Peyer's patch (tissue), 4 donors: ENCODE measurements at regions not wholly inside any gene's neighbourhood (a gene's known extent, or its start where the extent isn't known, plus 50 kb on each side); places are given as distances from the start of the nearest gene placed in this dataset.
"Not testable (repeated sequence)": the region's sequence is repeated elsewhere in the genome, so short reads cannot be mapped to it uniquely, and the experiment has no call there.

Experiments
- DNase-seq, 3 donors: peaks; one replicate each; pipeline ENCODE4 v3.0.0-alpha.2; 2017 to 2019
- H3K27ac ChIP-seq, 4 donors: fragments of 200-600 bp; sonication (generic); one replicate each; pipeline ENCODE4 v1.5.1; 2016 to 2019
- H3K27me3 ChIP-seq, 2 donors: fragments of 200-600 bp; sonication (generic); one replicate each; pipeline ENCODE4 v1.5.1; 2019
- H3K36me3 ChIP-seq, 3 donors: fragments of 200-600 bp; sonication (generic); one replicate each; pipeline ENCODE4 v1.5.1; 2016 to 2019
- H3K4me1 ChIP-seq, 4 donors: fragments of 200-600 bp; sonication (generic); one replicate each; pipeline ENCODE4 v1.5.1; 2016 to 2019
- H3K4me3 ChIP-seq, 4 donors: fragments of 200-600 bp; sonication (generic); 1 replicate in 3 of 4; 2 replicates in 1 of 4; pipeline ENCODE4 v1.5.1; 2016 to 2019; ENCODE audit warnings: mild to moderate bottlenecking in 1 of 4
- H3K9me3 ChIP-seq, 4 donors: fragments of 200-600 bp; sonication (generic); one replicate each; pipeline ENCODE4 v1.5.1; 2016 to 2019; ENCODE audit warnings: mild to moderate bottlenecking in 1 of 4
- POLR2A ChIP-seq, 2 donors: fragments of 450-650 bp; IDR thresholded peaks; one replicate each; pipeline ENCODE4 v1.5.1; 2017; ENCODE audit warnings: antibody characterized with exemption in 2 of 2, mild to moderate bottlenecking in 2 of 2, moderate library complexity in 2 of 2
- TF ChIP-seq, protein P1 (sequence below), 6 experiments: fragments of 450-650 bp in 4 of 6; fragments of 200-600 bp in 2 of 6; sonication (generic) in 1 of 6; IDR thresholded peaks; one replicate each; pipeline ENCODE4 v1.5.1; 2017 to 2019; ENCODE audit warnings: antibody characterized with exemption in 6 of 6, mild to moderate bottlenecking in 3 of 6, moderate library complexity in 1 of 6

DNA sequence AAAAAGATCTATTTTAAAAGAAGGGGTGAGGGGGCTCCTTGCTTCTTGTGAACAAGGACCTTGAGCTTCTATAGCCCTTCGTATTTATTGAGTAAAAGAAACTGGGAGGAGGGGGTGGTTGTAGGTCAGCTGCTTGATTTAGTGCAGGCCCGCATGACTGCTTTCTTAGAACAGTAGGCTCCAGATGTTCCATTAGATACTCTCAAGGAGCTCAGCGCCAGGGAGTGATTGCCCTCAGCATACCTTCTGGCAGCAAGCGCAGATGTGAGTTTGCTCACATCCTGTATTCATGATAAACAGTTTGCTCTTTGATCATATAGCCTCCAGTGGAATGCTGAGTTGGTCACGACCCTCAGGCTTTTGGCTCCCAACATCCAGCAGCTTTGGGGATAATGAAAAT lies 108.9 kb upstream of the XPO1 start:
- Histone ChIP-seq H3K27ac (no peak overlapping the region), H3K4me1 (no peaks in the 10 kb centered on the region), H3K27me3 (no peaks in the 10 kb centered on the region), H3K9me3 (peaks cover 0 to 5% (median 0%) of the 10 kb centered on the region in 4 donors), H3K4me3 (no peak overlapping the region), H3K36me3 (no peaks in the 10 kb centered on the region)
- DNase-seq: peak in 1 of 3 donors; percentile 8
- no peak for TF ChIP-seq POLR2A (IDR thresholded peaks at IDR 0.05)
- TF ChIP-seq, protein P1, sequence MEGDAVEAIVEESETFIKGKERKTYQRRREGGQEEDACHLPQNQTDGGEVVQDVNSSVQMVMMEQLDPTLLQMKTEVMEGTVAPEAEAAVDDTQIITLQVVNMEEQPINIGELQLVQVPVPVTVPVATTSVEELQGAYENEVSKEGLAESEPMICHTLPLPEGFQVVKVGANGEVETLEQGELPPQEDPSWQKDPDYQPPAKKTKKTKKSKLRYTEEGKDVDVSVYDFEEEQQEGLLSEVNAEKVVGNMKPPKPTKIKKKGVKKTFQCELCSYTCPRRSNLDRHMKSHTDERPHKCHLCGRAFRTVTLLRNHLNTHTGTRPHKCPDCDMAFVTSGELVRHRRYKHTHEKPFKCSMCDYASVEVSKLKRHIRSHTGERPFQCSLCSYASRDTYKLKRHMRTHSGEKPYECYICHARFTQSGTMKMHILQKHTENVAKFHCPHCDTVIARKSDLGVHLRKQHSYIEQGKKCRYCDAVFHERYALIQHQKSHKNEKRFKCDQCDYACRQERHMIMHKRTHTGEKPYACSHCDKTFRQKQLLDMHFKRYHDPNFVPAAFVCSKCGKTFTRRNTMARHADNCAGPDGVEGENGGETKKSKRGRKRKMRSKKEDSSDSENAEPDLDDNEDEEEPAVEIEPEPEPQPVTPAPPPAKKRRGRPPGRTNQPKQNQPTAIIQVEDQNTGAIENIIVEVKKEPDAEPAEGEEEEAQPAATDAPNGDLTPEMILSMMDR (IDR thresholded peaks at IDR 0.05): no peak

DNA sequence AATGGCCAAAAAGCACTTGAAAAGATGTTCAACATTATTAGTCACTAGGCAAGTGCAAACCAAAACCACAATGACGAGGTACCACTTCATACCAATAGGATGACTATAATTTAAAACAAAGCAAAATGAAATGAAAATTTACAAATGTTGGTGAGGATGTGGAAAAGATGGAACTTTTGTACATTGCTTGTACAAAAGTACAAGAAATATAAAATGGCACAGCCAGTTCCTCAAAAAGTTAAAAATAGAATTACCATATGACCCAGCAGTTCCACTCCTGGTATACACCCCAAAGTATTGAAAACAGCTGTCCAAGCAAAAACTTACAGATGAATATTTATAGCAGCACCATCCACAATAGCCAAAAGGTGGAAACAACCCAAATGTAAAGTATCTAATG lies 107.8 kb upstream of the XPO1 start:
- TF ChIP-seq, protein P1 (IDR thresholded peaks at IDR 0.05): no peak
- TF ChIP-seq POLR2A (IDR thresholded peaks at IDR 0.05): no peak
- Histone ChIP-seq H3K27me3 (no peaks in the 10 kb centered on the region), H3K9me3 (peaks cover 0 to 5% (median 0%) of the 10 kb centered on the region in 4 donors), H3K4me3 (no peak overlapping the region), H3K27ac (no peak overlapping the region), H3K36me3 (no peaks in the 10 kb centered on the region), H3K4me1 (no peaks in the 10 kb centered on the region)
- DNase-seq: no peak

DNA sequence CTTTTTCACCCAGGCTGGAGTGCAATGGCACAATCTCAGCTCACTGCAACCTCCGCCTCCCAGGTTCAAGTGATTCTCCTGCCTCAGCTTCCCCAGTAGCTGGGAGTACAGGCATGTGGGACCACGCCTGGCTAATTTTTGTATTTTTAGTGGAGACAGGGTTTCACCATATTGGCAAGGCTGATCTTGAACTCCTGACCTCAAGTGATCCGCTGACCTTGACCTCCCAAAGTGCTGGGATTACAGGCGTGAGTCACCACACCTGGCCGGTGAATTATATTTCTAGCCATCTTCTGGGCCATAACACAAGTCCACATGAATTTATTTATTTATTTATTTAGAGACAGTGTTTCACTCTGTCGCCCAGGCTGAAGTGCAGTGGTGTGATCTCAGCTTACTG lies 105.0 kb upstream of the XPO1 start:
- peak in 1 of 3 donors; percentile 28 for DNase-seq
- not testable (repeated sequence) for H3K4me1 ChIP-seq, H3K36me3 ChIP-seq, H3K4me3 ChIP-seq, H3K27ac ChIP-seq, H3K27me3 ChIP-seq, H3K9me3 ChIP-seq

DNA sequence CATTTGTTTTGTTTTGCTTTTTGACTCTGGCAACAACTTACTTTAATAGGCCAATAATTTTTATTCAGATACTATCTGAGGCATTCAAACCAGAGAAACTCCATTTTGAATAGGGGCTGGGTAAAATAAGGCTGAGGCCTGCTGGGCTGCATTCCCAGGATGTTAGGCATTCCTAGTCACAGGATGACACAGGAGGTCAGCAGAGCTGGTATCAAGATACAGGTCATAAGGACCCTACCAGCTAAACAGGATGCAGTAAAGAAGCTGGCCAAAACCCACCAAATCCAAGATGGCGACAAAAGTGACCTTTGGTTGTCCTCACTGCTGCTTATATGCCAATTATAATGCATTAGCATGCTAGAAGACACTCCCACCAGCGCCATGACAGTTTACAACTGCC lies 102.2 kb upstream of the XPO1 start:
- no peaks in the 10 kb centered on the region for H3K36me3 ChIP-seq
- no peaks in the 10 kb centered on the region for H3K4me1 ChIP-seq
- TF ChIP-seq, protein P1 (IDR thresholded peaks at IDR 0.05): no peak
- TF ChIP-seq POLR2A (IDR thresholded peaks at IDR 0.05): no peak
- H3K27ac ChIP-seq: no peak overlapping the region
- no peak overlapping the region for H3K4me3 ChIP-seq
- peak in 1 of 3 donors; percentile 7 for DNase-seq
- no peaks in the 10 kb centered on the region for H3K9me3 ChIP-seq
- H3K27me3 ChIP-seq: no peaks in the 10 kb centered on the region

DNA sequence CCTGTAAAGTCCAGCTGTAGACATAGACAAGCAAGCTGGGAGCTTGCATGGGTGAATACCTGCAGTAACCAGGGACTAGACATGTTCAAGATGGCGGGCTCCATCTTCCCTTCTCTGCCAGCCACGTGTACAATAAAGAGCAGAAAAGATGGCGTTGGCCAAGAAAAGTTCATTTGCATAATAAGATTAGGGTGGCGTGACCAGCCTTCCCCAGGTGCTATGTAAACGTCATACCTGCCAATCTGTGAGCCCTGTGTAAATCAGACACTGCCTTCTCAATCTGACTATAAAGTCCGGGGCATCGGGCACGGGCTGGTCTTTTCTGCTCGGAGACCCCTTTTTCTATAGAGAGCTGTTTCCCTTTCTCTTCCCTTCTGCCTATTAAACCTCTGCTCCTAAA lies 101.6 kb upstream of the XPO1 start:
- no peaks in the 10 kb centered on the region for H3K27me3 ChIP-seq
- no peaks in the 10 kb centered on the region for H3K4me1 ChIP-seq
- H3K27ac ChIP-seq: no peak overlapping the region
- no peaks in the 10 kb centered on the region for H3K9me3 ChIP-seq
- no peak for TF ChIP-seq POLR2A (IDR thresholded peaks at IDR 0.05)
- TF ChIP-seq, protein P1 (IDR thresholded peaks at IDR 0.05): no peak
- DNase-seq: peak in 1 of 3 donors; percentile 10
- H3K4me3 ChIP-seq: no peak overlapping the region
- H3K36me3 ChIP-seq: no peaks in the 10 kb centered on the region

DNA sequence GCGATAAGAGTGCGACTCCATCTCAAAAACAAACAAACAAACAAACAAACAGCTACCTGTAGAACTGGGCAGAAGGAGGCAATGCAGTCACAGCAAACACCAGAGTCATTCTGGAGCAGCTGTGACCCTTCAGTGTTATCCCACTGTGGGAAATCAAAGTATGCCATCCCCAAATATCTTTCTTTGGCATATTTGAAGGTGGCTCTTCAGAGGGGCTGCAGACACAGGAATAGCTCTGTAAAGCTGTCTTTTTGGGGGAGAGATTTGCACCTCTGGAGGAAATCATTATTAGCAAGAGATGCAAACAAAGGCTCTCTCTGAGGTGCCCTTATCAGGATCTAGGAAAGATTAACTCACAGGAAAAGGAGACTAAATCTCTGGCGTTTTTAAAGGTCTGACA lies 98.5 kb upstream of the XPO1 start:
- DNase-seq: no peak
- Histone ChIP-seq H3K4me1 (no peaks in the 10 kb centered on the region), H3K27me3 (no peaks in the 10 kb centered on the region), H3K27ac (no peak overlapping the region), H3K9me3 (no peaks in the 10 kb centered on the region), H3K4me3 (no peak overlapping the region), H3K36me3 (no peaks in the 10 kb centered on the region)
- TF ChIP-seq POLR2A (IDR thresholded peaks at IDR 0.05): no peak
- TF ChIP-seq, protein P1 (IDR thresholded peaks at IDR 0.05): no peak
